Superior temporal gyrus (tissue), 1 donor: ENCODE measurements at regions not wholly inside any gene's neighbourhood (a gene's known extent, or its start where the extent isn't known, plus 50 kb on each side); places are given as distances from the start of the nearest gene placed in this dataset.

ENCODE experiments used
- DNase-seq: peaks from one replicate; pipeline ENCODE4 v3.0.0-alpha.2; 2016; ENCODE audit errors: extremely low spot score

DNA sequence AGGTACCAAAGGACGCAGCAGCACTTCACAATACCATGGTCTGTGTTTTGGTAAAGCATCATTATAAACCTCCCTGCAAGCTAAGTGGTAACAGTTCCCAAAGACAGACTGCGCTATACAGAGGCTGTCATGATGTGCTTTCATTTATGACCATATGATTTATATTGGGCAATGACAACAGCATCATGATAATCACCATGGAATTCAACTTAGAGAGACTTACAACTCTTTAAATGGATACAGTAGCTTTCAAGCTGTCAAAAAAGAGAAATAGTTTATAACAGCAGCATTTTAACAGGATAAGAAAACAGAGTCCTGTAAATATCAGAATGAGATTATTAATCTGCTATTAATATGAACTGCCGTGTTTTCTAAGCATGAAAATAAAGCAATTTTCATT is 341.7 kb downstream of the GPR37 start:
- DNase-seq: no peak

DNA sequence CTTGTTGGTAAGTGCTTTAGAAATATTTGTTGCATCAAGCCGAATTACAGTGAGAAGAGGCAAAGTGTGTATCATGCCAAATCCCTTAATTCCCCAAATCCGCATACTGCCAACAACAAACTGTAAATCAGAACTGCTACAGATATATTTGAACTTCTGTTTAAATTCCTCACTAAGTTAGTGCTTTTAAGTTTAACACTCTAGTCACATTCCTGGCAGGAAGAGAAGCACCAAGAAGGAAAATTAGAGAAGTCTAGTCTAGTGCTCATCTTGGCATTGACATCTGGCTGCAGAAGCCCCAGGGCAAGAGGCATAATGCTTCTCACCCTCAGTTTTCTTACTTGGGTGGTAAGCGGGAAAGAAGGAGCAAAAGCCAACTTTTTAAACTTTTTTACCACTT is 343.5 kb downstream of the GPR37 start:
- DNase-seq: no peak

DNA sequence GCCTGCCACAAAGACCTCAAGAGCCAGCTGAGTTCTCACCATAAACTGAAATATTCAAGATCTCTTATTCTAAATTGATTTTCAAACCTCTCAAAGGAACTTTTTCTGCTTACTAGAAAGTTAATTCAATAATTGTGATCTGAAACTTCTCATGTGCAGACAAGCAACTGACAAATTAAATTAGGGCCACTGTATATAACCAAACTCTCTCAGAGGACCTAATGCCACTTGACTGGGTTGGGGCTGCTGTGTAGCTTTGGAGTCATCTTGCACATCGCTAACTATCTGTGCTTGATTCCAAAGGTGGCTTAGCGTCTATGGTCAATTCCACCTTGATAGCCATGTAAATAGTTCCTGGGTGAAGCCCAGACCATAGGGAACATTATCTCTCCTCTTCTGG is 345.2 kb downstream of the GPR37 start:
- DNase-seq: no peak

DNA sequence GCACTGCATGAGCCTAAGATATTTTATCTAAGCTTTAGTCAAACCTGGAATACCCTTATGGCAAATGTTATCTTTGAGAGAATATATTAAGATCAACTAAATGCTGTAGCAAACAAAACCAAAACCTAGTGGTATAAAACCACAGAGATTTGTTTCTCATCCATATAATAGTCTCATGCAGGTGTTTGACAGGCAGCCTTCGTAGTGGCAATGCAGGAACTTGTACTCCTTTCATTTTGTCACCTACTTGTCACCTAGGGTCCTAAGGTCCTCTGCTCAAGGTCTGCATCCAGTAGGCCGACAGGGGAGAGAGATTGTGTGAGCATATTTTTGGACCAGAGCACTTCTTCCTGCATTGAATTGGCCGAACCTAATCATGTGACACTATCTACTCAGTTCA is 352.6 kb downstream of the GPR37 start:
- no peak for DNase-seq

DNA sequence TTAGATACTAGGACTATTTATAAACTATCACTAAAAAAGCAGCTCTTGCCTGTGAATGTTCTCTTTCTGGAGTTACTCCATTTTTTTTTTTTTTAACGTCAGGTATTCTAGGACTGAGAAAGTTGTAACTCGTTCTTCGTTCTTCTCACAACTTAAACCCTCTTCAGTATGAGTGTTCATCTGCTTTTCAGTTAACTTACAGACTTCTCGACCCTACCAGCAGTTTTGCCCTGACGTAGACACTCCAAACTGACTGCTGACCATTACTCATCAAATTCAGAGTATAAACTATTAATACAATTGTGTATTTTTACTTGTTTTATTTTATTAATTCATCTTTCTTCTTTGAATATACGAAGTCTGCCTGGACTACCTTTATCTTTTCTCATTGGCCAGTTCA is 353.1 kb downstream of the GPR37 start:
- DNase-seq: no peak

DNA sequence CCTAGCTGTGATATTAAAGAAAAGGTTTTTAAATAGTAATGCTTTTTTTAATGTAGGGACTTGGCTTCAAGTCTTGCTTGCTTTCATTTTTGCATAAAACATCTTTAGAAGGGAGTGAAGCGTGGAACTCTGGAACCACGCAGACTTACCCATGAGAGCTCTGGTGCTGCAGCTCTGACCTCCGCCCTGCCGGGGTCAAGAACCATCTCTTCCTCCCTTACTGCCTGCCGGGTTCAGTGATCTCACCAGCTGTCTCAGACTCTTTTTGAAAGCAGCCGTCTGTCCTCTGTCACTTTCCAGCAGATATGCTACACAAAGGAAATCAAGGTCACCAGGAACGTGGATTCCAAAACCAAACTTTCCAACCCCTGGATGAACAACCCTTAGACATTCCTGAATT is 353.8 kb downstream of the GPR37 start:
- no peak for DNase-seq

DNA sequence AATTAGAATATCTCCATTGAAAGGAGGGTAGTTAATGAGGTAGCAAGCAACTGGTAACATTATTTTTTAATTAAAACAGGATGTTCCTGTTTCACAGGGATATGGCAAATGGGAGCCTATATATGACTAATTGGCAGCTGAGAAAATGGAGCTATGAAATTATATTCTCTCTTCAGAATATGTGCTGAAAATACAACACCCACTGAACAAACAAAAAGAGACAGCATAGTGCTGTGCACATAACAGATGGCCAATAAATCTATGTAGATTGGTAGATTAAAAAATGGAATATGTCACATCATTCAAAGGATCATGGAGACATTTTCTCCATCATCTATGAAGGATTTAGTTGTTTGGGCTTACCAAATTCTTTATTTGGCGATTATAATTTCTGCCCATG is 362.0 kb downstream of the GPR37 start:
- DNase-seq: no peak

DNA sequence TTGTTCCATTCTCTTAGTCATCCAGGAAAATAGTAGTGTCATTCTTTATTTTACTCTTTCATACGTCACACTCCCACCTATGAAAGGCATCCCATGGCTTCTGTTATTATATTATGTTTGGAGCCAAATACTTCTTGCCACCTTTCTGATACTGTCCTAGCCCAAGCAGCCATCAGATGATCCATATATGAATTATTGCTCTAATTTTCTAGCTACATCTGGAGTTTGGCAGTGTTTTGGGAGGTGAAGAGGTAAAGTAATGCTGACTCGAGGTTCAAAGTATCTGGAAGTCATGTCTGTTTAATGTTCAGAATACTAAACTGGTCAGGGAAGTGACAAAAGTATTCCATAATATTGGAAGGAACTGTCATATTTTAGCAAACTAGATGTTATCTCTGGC is 362.5 kb downstream of the GPR37 start:
- no peak for DNase-seq

DNA sequence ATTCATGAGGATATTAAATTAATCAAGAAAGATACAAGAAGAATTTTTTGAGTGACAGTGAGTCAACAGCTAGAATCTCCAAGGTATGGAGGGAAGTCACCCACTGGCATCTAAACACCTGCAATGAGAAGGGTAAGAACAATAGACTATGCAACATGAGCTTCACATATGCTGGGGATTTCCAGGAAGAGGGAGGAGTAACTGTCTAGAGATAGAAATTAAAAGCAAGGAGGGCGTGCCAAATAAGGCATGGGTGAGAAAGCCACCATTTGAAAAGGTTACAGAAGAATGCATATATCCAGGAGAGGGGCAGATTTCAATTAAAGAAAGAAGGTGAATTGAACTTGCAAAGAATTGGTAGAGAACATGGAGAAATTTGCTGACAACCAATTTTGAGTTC is 365.7 kb downstream of the GPR37 start:
- no peak for DNase-seq

DNA sequence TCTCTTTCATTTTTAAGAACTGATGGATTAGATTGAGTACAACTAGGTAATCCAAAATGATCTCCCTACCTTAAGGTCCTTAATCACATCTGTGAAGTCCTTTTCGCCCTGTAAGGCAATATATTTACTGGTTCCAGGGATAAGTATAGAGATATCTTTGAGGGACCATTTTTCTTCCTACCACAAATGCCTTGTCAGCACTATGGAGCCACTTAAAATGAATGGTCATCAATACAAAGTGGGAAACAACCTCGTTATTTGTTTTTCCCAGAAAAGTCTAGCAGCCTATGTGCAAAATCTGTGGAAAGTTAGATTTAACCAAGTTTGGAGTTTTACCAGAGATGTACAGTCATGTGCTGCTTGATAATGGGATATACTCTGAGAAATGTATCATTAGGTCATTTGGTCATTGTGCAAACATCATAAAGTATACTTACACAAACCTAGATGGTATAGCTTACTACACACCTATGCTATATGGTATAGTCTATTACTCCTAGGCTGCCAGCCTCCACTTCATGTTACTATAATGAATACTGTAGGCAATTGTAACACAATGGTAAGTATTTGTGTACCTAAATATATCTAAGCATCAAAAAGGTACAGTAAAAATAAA is 366.2 kb upstream of the TMEM229A start:
- no peak for DNase-seq

DNA sequence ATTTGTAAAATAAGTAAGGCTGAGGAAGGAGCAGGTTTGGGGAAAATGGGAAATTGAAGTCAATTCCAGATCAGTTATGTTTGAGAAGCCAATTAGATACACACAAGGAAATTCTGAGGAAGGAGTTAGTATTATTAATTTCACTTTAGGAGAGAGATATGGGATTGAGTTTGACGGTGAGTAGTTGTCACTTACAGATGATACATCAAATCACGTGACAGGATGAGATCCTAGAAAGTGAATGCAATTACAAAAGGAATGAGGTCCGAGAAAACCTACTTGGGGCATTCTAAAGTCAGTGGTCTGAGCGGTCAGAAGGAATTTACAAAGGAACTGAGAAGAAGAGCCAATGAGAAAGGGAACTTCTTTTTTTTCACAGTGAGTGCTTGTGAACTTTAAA is 364.3 kb upstream of the TMEM229A start:
- no peak for DNase-seq

DNA sequence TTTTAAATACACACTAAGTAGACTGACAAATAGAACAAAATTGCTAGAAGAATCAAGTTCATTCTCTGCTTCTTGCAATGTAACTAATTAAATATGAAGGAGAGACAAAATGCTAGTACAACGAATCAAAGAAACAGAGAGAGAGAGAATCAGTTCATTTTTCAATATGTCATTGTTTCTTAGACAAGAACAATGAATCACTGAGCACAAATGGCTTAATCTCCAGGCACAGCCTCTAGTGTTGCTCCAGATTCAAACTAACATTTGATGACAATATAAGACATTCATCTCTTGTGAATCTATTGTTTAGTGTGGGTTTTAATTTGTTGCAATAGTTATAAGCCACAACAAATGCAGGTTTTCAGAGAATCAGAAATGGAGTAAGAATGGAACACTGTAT is 357.4 kb upstream of the TMEM229A start:
- peak; percentile 89 for DNase-seq

DNA sequence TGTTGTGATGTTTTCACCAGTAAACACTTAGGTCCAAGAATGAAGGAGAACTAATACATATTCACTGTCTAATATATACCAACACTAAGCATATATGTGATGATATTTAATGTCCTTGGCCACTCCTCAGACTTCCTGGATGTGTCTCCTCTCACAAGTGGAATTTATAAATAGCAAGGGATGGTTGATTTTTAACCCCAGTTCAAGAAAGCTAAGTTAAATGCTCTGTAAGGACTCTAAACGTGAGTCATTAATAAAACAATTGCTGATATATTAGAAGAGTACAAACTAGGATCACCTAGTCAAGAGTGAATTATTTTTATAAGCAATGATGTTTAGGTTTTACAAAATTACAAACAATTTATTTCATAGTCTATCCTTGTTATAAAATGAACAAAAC is 355.9 kb upstream of the TMEM229A start:
- DNase-seq: no peak

DNA sequence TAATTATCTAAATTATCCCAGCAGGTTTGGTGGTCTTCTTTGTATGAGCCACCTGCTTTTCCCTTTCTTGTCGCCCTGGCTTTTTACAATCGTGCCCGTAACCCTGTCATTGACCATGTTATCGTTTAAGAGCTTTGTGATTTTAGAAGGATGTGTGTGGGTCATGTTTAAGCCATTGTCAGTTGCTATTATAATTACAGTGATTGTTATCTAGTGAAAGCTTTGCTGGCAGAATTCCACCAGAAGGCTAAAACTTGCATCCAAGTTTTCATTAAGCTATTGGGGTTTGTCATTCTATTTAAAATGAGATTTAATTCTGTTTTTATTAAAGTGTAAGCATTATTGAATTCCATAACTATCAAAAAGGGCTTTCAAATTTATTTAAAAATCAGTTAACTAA is 354.2 kb upstream of the TMEM229A start:
- DNase-seq: peak; percentile 59

DNA sequence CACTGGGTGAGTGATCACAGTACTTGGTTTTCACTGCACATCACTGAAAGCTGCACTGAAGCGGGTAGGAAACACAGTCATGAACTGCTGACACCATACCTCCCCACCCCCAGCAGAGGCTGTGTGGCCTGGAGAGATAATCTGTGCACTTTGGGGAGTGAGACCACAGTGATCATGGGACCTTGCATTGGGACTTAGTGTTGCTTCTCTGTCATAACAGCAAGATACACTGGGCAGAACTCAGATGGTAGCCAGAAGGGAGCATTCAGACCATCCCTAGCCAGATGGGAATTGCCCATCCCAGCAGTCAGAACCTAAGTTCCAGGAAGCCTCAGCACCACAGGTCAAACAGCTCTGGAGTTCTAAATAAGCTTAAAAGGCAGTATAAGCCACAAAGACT is 346.4 kb upstream of the TMEM229A start:
- DNase-seq: no peak

DNA sequence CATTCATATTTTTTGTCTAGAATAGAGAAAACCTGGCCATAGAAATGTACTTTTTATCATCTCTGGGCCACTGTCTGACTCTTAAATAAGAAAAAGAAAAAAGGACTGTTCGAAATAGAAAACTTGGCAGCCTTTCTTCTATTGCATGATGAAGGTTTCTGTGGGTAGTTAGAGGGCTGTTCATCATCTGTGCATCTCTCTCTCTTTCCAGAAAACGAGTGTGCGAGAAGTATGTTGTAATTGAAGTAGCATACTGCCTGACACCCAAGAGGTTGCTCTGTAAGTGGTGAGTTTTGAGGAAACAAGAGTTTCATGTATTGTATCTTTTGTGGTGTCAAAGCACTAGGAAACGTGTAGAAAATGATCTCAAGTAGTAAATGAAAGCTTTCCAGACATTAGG is 343.2 kb upstream of the TMEM229A start:
- DNase-seq: peak; percentile 20

DNA sequence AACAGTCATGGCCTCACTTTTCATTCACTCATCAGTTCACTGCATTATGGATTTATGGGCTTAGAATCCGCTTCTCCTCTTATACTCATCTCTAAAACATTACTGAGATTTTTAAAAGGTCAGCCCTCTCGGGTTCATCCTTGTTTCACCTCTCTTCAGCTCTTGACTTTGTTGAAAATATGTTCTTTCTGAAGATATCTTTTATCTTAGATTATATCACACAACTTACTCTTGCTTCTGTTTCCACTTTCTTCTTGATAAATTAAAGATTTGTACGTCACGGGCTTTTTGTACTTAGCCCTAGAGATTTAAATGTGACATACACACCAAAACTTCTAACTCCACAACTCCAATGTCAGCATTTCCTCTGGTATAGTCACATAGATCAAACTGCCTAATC is 342.5 kb upstream of the TMEM229A start:
- DNase-seq: no peak

DNA sequence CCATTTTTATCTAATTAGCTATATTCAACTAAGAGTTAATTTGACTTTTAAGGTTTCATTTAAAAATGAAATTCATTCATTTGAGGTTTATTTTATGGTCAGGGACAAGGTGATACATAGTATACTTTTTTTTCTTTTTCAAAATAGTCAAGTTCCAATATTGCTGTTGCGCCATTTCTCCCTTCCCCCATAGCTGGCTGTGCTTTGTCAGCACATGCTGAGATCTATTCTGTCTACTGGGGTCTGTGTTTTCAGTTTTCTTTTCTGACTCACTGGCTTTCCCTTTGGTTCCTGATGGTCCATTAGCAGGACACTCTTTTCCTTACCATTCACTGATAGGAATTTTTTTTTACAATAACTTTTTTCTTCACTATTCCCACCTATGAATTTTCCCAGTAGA is 336.4 kb upstream of the TMEM229A start:
- DNase-seq: no peak

DNA sequence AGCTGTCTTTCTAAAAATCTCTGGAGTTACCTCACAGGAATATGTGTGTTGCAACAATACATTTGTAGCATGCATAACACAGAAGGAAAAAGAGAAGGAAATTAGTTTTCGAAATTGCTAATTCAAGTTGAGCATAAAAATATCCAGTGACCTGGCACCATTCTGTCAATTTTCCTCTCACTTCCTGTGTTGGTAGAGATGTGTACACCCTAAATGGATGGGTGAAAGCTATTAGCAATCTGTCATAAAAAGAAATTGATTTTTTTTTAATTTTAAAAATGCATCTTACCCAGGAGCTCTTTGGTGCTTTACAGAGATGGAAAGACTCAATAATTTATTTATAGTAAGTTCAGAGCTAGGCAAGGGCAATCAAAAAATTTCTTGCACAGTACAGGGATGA is 333.3 kb upstream of the TMEM229A start:
- DNase-seq: no peak

DNA sequence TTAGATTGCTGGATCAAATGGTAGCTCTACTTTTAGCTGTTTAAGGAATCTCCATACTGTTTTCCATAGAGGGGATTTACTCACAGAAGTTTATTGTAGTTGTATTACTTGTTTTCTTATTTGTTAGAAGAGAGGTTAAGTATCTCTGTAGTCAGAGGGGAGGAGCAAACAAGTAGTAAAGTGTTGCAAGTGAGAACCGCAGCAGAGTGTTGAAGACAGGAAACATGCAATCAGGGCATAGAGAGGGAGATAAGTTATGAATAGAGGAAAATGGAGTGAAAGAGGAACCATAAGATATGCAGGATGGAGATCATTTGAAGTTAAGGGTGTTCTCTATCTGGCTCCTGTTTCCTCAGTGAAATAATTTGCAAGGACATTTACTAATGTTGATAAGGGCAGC is 331.4 kb upstream of the TMEM229A start:
- no peak for DNase-seq

DNA sequence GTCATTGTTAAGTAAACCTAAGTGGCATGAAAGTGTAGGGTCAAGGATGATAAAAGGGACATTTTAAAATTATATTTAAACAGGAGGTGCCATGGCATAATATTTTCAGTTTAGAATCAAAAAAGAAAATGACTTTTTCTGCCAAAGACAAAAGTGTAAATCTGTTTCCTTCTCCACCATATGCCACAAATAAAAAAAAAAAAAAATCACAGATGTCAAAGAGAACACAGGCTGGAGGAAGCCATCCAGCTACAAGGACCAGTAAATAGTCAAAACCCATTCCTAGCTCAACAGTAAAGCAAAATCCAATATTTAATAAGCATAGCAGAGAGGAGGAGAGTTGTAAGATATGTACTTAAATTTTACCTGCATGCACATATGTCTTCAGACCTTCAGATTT is 321.3 kb upstream of the TMEM229A start:
- no peak for DNase-seq

DNA sequence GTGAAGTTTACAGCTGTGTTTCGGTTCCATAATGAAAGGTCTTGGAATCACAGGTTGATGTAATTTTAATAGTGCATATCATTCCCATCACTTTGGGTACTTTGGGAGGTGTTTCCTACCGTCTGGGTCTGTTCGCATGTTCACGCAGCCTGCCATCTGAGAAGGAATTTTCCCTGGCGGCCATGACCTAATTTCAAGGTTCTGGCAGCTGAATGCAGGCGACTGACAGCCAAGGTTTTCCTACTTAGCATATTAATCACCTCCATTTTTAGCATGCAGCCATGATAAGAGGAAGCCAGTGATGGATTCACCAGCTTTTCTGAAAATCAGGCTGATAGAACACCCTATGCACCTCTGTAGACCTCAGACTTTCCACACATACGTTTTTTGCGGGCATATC is 319.1 kb upstream of the TMEM229A start:
- peak; percentile 47 for DNase-seq

DNA sequence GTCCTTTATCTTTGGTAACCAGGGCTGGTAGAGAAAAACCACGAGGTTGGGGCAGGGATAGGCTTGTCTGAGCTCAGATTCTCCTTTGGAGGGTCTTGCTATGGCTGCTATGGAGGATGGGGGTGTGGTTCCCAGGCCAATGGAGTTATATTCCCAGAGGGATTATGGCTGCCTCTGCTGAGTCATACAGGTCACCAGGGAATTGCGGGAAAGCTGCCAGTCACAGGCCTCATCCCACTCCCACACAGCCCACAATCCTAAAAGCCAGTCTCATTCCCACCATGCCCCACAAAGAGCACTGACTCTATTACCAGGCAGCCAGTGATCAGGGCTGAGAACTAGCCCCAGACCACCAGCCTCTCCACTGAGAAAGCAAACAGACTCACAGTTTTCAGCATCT is 316.6 kb upstream of the TMEM229A start:
- no peak for DNase-seq

DNA sequence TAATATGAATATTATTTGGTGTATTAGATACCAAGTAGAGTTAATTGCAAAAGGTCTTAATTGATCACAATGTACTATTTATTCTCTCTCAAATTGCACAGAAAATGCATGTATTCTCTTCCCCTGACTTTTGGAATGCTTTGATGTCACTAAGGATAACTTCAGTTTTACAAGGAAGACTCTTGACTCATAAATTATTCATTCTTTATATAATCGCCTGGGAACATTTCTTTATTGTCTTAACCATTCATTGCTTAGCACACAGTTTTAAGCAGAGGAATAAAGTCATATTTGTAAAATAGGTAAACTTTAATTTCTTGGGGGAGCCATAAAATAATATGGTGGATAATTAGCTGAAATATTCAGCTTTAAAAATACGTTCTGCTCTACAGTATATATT is 306.0 kb upstream of the TMEM229A start:
- no peak for DNase-seq
